Superior temporal gyrus (tissue), 1 donor: ENCODE measurements at regions not wholly inside any gene's neighbourhood (a gene's known extent, or its start where the extent isn't known, plus 50 kb on each side); places are given as distances from the start of the nearest gene placed in this dataset.

Experiments used
- DNase-seq: peaks from one replicate; pipeline ENCODE4 v3.0.0-alpha.2; 2016; ENCODE audit errors: extremely low spot score

DNA sequence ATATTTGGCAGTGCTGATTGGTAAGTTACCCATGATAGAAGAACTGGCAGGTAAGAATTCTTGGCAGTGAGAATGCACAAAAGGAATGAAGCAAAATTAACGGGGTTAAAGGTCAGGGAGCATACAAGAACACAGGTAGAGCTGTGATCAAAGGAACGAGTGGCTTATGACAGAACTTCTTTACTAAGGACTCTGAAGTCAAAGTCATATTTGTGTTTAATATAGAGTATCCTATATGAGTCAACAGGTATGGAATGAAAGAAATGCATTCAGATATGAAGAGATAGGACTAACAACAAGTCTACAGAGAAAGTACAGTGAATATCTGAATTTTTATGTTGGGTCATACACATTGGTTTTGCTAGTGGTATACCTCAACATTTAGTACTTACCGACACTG lies 209.0 kb upstream of the CITED2 start:
- DNase-seq: no peak

DNA sequence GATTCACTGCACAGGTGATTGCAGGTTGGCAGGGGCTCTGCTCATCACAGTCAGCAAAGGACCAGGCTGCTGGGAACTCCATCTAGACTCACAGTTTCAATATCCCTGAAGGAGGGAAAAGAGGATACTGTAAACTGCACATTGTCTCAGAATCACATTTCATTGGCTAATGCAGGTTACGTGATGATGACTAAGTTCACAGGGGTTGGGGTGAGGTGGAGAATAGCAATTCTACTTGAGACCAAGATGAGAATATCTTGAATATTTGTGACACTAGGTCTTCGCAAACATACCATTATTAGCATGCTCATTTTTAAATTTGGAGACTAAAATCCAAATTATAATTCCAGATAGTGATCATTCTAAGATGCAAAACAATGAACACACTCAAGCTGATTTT lies 208.5 kb upstream of the CITED2 start:
- DNase-seq: no peak

DNA sequence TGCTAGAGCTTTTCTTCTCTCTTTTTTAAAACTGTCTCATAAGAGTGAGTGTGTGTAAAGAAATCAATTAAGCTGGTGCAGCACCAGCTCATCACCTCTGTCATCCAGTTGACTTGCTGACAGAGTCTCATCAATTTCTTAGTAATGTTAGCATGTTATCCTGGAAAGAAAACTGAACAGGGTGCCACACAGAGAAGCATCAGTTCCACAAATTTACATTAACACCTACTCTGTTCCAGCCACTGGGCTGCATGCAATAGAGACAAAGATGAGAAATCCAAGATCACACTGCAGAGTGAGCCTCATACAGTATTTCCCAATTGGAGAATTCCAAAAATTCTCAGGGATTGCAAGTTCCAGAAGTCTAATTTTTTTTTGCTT lies 207.0 kb upstream of the CITED2 start:
- no peak for DNase-seq

DNA sequence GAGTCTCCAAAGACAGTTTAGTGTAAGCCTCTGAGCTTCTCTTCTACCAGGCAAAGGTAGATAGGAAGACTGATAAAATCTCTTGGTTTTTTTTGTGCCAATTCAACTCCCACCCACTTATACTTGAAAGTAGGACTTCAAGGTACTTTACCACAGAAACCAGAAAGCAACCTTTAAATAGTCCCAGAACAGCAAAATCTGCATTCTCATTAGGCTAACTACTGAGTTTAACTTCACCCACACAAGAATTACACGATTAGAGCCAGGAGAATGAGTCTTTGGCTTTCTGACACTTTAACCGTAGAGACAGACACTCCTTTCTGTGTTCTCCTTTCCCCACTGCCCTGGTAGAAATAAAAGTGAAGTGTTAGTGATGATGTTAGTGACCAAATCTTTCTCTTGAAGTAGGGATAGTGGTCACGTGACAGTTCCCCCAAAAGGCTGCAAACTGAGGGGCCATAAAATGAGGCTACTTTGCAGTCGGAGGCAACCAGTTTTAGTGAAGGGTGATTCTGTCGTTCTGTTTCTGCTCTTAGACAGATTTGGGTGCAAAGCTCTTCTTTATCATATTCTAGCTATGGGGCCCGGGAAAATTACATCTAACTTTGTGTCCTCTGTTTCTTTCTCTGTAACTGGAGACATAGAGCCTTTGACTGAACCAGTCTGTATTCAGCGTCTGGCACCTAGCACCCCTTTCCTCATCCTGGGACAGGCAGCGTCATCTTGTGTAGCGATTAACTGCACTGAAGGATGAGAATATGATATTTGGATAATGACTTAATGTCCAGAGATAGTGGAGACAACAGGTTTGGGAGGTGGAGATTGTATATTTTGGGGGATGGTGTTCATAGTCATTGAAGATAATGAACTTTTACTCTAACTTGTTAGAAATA lies 206.4 kb upstream of the CITED2 start:
- no peak for DNase-seq

DNA sequence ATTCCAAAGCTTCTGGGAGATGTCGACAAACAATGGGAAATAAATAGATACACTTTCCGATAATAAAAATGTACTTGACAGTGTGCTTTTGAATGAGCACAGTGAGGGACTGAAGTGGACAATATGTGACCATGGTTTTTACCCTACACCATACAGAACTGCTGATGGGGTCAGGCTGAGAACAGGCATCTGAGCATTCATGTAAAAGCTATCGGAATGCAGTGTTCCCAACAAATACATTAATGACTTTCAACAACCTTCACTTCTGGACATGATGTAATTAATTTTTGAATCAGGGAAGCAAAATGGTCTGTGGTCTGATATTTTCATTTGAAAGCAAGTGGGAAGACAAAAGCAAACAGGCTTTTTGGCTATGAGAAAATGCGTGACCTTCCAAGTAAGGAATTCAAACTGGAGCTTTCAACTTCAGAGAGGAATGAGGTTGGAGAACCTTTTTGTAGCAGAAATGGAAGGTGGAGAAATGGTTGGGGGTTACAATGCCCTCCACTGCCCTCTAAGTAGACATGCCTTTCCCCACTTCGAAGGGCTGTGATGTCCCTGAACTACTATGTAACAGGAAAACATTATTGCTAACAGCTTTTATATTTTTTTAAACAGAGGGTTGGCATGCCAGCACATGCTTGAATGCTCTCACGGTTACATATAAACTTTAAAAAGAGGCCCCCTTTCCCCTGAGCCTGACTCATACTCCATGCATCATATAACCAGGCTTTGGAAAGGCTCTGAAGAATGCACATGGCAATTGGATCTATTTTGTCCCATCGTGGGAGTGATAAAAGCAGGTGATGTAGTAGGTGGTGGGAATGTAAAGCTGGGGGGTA lies 203.5 kb upstream of the CITED2 start:
- no peak for DNase-seq

DNA sequence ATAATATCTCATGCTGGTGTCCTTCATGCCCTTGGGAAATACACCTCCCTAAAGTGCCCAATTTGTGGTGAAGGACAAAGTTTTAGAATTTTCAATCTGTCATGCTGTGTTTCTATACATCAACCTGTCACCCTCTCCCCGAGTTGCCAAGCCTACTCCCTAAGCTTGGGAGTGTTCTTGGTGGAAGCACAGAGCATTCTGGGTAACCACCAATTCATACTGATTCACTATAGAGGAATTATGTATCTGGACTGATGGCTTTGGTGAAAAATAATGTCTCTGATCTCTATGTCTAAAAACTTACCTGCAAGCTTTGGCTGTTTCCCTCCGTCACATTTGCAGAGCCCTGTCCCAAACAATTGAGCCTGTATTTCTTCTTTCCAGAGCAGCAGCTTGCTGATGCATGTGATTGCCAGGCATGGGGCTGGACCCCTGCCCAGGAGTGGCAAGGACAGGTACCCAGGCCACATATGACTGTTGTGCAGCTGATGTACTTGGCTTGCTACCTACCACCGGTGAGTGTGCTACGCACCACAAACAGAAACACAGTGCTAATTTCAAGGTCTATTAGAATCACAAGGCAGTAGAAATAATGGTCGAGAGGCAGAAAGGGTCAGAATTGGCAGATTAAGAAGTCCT lies 202.8 kb upstream of the CITED2 start:
- no peak for DNase-seq

DNA sequence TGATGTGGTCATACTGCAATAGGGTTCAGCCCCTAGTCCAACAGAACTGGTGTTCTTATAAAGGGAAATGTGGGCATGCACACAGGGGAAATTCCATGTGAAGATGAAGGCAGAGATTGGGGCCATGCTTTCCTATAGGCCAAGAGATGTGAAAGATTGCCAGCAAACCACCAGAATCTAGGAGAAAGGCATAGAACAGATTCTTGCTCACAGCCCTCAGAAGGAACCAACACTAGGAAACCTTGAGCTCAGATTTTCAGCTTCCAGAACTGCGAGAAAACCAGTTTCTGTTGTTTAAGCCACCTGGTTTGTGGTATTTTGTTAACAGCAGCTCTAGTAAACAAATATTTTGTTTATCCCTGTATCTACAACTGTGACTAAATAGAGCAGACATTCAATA lies 197.6 kb upstream of the CITED2 start:
- DNase-seq: no peak

DNA sequence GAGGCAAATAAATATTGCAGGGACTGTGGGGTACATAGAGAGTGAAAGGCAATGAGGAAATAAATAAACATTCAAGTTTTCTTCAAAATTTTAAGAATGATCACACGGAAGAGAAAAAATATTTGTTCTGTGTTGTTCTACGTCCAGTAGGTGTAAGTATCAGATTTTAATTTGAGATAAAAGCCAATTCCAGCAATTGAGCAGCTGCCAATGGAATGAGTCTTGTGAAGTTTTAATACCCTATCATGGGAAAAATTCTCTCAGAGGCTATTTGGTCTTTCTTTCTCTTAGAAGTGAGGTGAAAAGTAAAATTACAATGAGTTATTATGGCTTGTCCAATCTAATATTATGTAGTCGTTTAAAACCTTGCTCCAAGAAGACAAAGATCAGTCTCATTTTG lies 195.7 kb upstream of the CITED2 start:
- no peak for DNase-seq

DNA sequence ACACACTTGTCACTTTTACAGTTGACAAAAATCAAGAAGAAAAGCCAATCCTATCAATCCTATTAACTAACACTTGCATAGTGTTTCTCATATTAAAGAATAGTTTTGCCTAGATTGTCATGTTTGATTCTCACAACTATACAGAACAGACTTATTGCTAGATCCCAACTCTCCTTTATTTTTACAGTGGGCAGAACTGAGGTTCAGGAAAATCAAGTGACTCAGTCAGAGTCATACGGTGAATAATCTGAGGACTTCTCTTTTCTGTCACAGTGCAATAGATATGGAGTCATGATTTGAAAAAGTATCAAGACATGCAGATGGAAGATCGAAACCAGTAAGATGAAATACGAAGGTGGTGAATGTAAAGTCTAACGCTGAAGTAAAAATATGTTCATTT lies 195.1 kb upstream of the CITED2 start:
- DNase-seq: no peak

DNA sequence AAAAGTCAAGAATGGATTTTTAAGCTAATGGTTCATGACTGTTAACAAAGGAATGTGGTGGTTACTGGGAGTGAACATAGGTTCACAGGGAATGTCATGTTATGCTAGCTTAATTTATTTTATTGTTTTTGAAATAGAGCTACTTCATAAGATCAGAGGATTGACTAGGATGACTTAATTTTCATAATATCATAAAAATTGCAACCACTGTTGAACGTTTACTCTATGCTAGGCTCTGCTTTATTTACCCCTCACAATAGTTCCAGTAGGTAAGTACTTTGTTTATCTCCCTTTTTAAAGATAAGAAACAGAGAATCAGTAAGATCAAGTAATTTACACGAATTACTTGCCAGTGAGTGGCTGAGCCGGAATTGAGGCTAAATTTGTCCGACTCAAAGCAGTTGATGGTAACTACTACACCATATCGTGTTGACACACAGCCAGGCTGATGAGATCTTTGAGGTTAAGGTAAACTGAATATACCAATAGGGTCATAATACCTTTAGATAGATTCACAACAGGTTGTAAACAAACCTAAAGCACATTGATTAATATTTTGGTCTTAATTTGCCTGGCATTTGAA lies 194.6 kb upstream of the CITED2 start:
- no peak for DNase-seq

DNA sequence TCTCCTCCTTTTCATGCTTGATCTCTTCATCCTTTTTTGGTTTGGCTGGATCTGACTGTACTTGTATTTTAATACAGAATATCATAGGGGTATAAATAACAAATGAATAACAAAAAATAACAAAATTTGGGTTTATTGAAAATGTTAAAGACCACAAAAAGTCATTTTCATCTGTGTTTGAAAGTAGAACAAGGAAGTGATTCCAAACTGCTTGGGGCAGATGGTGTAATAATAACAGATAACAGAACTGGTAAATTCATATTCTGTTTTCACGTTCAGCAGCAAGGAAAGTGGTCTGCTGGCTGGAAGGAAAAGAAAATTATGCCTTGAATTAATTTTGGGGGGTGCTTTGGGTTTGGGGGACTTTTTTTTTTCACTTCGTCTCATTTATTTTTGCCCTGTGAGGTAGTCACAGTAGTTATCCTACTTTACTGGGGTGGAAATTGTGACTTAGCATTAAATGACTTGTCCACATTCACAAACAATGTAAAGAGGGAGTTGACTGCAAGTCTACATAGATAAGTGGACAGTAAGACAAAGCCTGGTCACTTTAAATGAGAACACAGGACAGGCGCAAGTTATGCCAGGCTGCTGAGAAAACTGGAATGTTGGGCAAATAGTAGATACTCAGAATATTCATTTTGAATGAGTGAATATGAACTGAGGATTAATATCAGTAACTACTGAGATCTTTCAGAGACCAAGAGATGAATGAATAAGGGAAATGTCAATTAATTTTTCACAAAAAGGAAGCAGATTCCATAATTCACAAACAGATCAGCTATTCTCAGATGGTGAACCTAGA lies 193.9 kb upstream of the CITED2 start:
- DNase-seq: no peak

DNA sequence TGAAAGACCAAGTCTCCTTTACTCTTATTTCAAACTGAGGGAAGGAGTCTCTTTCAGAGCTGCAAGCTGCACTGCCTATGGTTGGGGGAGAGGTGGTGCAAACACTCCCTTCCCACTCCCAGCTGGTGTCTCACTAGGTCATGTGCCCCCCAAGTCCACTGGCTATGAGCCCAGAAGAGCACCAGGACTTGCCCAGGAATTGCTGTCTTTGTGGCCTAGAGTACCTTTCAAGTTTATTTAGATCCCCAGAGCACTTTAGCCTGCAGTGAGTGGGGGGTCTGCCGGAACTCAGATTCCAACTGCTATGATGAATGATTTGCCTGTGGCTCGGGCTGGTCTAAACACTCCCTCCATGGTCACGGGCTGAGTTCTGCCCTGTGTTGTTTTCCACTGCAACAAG lies 192.6 kb upstream of the CITED2 start:
- no peak for DNase-seq

DNA sequence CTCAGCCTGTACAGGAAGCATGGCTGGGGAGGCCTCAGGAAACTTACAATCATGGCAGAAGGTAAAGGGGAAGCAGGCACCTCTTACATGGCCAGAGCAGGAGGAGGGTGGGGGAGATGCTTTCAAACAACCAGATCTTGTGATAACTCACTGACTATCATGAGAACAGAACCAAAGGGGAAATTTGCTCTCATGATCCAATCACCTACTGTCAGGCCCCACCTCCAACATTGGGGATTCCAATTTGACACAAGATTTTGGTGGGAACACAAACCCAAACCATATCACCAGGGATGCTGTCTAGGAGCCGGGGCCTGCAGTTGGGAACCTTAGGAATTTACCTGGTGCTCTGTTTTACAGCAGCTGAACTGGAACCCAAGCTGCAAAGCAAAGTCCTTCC lies 191.1 kb upstream of the CITED2 start:
- no peak for DNase-seq

DNA sequence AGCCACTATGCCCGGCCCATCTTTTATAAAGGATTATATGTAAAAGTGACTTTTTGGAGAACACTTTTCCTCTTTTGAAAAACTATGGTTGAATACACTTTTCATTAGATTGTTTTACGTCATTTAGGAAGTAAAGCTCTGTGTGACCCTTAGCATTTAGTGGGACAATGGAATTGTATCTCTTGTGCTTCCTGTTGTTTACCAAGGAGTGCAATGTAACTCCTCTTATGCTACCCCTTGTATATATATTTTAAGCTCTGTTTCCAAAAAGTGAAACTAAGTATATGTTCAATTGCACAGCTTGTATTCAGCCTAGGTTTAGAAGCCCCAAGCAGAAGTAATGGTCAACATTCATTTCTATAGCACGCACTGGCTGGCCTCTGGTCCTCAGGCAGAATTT lies 183.1 kb upstream of the CITED2 start:
- DNase-seq: no peak

DNA sequence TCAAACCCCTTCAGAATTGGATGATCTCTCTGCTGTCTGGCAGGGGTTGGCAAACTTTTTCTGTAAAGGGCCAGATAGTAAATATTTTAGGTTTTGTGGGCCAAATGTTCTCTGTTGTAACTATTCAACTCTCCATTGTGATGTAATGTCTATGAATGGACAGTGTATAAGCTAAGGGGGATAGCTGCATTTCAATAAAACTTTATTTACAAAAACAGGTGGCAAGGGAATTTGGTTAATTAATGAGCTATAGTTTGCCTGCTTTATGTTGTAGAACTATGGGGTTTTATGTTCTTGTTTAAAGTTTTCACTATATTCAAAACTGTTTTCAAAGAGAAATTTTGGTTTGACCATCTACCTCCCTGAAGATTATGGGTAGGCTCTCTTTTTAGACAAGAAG lies 182.1 kb upstream of the CITED2 start:
- no peak for DNase-seq

DNA sequence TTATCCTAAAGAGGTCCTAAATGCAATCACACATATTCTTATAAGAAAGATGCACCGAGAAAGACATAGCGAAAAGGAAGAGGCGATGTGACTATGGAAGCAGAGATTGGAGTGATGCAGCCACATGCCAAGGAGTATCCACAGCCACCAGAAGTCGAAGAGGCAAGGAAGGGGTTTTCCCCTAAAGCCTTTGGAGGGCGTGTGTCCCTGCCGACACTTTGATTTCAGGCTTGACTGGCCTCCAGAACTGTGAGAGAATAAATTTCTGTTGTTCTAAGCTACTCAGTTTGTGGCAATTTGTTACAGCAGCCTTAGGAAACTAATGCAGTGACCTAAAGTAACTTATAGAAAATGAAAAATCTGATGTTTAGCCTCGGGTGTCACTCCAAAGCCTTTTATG lies 179.5 kb upstream of the CITED2 start:
- no peak for DNase-seq

DNA sequence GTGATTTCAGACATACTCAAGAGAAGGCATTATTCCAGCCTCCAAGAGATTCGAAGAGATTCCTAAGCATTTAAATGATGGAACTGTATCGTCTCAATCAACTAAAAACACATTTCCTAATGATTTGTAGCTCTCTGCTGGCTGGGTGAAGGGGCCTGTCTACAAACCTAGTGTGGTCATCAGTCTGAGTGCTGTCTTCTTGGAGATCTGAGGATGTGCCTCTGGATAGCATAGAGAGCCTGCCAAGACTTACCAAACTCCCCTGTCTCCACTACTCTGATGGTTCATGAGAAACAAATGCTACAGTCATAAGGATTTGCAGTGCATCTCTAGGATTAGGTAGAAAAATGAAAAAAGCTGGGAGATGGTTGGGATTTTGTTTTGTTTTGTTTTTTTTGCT lies 176.9 kb upstream of the CITED2 start:
- DNase-seq: no peak

DNA sequence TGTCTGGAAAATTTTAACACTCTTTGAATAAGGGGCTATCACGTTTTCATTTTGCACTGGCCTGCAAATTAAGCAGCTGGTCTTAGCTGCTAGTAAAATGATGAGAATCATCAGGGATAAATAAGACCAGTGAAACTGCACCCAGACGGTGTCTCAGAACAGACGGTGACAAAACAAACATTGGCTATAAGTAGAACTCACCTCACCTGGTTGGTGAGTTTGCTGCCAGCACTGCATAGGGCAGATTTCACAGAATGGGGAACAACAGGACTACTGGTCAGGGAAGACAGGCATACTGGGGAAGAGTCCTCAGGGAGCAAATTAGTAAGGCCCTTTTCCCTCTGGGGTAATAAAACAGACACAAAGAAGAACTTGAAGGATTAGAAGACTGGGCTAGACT lies 175.9 kb upstream of the CITED2 start:
- no peak for DNase-seq

DNA sequence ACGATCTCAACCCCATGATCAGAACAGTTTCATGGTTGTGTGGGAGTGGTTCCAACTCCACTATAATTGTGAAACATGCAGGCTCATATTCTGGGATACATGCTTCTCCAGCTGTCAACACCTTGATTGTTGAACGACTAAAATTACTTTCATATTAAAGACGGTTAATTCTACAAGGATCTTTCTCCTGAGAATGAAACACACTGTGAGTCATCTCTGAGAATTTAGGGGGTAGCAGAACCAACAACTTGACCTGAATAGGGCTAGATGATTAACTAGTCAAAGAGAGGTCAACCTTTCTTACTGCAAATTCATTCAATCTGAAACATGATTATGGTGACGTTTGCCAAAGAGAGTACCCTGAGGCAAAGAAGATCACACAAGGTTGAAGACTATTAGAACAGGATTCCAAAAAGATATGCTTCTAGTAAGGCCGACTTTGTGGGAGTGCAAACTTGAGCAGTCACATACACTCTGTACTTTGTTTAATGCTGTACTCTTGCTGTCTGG lies 175.2 kb upstream of the CITED2 start:
- no peak for DNase-seq

DNA sequence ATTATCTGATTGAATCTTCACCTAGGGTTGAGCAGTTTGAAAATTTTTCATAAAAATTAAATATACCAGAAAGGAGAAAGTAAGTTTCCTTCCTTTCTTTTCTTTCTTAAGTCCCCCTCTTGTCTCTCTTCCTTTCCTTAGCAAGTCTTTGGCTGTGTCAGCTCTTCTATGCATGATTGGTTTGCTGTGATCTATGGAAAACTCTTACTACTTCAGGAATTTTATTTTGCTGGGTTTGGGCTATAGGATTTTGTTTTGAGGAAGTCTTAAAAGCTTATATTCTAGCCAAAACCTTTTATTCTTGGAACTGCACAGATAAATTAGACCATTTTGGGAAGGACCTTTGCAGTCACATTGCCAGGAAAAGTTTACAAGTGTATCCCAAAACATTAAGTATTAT lies 173.4 kb upstream of the CITED2 start:
- no peak for DNase-seq

DNA sequence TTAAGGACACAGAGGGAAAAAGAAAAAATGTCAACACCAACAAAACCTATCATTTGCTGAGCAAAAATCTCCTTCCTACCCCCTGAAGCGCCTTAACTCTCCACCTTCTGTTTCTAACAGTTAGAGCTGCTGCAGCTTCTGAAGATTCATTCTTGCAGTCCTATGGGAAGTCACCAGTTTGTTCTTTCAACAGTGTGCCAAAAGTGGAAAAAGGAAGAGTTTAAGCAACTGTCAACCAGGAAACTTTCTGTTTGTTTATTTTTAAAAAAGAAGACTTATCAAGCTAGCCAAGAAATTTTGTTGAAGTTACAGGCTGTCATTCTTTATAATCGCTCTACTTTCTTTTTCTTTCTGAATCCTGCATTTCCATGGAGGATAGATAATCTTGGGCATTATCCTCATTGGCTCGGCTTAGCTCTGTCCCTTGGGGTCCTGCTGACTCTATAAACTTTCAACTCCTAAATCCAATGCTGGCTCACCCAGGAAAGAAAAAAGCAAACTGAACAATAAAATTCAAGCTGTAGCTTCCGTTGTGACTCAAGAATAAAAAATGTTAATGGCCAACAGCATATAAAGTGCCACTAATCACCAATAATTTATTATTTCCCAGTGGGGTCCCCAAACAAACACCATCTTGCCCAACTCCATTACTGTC lies 172.8 kb upstream of the CITED2 start:
- DNase-seq: no peak
